Omental fat pad (tissue), 3 donors: ENCODE measurements at regions not wholly inside any gene's neighbourhood (a gene's known extent, or its start where the extent isn't known, plus 50 kb on each side); places are given as distances from the start of the nearest gene placed in this dataset.

Experiments
- ATAC-seq: fragments of 150-250 bp; one replicate; pipeline ENCODE4 v1.9.1; 2016; ENCODE audit warnings: mild to moderate bottlenecking, moderate library complexity; ENCODE audit not compliant: low FRiP score
- DNase-seq: peaks from one replicate; pipeline ENCODE4 v3.0.0-alpha.2; 2019; ENCODE audit warnings: low spot score
- TF ChIP-seq, protein P1 (sequence below), 3 donors: fragments of 450-650 bp; IDR thresholded peaks; one replicate each; pipeline ENCODE4 v1.5.1; 2016 to 2017; ENCODE audit warnings: antibody characterized with exemption in 3 of 3, mild to moderate bottlenecking in 3 of 3, moderate library complexity in 2 of 3

GRCh38 chr17:37830151-37830993 lies 85.5 kb upstream of the HNF1B start:
- no peak for DNase-seq

GRCh38 chr17:37829592-37830123 lies 84.8 kb upstream of the HNF1B start:
- DNase-seq, result no peak
- TF ChIP-seq, protein P1, sequence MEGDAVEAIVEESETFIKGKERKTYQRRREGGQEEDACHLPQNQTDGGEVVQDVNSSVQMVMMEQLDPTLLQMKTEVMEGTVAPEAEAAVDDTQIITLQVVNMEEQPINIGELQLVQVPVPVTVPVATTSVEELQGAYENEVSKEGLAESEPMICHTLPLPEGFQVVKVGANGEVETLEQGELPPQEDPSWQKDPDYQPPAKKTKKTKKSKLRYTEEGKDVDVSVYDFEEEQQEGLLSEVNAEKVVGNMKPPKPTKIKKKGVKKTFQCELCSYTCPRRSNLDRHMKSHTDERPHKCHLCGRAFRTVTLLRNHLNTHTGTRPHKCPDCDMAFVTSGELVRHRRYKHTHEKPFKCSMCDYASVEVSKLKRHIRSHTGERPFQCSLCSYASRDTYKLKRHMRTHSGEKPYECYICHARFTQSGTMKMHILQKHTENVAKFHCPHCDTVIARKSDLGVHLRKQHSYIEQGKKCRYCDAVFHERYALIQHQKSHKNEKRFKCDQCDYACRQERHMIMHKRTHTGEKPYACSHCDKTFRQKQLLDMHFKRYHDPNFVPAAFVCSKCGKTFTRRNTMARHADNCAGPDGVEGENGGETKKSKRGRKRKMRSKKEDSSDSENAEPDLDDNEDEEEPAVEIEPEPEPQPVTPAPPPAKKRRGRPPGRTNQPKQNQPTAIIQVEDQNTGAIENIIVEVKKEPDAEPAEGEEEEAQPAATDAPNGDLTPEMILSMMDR (IDR thresholded peaks at IDR 0.05), result no peak
- no peak for ATAC-seq

More at GRCh38 chr17:37830151-37830993, 85.5 kb upstream of the HNF1B start:
- ATAC-seq, result no peak
- TF ChIP-seq, protein P1 (IDR thresholded peaks at IDR 0.05), result no peak

DNA sequence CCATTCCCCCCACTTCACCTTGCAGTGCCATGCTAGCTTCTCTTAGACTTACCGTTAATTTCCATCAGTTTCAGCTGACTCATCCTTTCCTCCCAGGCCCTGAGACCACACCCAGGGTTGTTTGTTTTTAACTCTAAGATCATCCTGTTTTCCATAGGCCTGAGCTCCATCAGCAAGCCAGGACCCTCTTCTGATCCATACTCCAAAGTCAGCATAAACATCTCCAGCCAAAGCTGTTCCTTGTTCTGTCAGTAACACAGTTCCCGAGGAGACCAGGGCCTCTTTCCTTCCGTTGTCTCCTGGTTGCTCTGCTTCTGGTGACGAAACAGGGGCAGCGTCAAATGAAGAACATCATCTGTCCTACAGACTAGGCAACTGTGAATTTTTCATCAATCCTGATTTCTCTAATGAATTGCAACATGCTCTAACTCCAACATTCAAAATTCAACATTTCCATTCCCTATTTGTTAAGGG lies 83.8 kb upstream of the HNF1B start:
- ATAC-seq (no peak), DNase-seq (no peak)
- TF ChIP-seq, protein P1 (IDR thresholded peaks at IDR 0.05), result no peak

DNA sequence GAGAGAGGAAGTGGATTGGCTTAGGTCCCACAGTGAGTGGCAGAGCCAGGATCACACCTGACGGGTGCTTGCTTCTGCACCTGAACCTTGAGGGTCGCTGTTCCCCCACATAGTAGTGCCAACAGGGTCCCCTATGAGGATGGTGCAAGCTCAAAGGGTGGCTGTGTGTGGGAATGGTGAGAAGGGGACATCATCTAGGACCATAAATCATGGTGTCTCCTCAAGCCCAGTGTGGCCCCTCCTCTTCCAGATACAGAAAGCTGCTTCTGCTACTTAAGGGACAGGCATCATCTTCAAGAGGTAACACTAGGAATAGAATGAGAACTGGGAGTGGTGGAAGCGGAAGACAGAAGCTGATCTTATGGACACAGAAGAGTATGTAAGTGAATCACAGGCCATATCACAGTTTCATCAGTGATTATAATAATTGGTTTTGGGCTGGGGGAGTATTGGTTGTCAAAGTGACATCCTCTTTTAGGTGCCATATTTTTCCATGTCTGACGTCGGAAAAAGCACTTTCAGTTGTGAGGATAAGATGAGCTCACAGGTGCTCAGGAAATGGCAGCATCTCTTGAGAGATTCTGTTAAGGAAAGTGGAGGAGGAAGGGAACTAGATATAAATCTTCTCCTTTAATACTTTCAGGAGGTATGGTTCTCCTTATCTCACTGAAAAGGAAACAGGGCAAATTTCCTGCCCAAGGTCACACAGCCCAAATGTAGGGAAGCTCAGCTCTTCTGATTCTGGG lies 83.2 kb upstream of the HNF1B start:
- DNase-seq, result no peak
- no peak for ATAC-seq
- TF ChIP-seq, protein P1 (IDR thresholded peaks at IDR 0.05), result no peak

DNA sequence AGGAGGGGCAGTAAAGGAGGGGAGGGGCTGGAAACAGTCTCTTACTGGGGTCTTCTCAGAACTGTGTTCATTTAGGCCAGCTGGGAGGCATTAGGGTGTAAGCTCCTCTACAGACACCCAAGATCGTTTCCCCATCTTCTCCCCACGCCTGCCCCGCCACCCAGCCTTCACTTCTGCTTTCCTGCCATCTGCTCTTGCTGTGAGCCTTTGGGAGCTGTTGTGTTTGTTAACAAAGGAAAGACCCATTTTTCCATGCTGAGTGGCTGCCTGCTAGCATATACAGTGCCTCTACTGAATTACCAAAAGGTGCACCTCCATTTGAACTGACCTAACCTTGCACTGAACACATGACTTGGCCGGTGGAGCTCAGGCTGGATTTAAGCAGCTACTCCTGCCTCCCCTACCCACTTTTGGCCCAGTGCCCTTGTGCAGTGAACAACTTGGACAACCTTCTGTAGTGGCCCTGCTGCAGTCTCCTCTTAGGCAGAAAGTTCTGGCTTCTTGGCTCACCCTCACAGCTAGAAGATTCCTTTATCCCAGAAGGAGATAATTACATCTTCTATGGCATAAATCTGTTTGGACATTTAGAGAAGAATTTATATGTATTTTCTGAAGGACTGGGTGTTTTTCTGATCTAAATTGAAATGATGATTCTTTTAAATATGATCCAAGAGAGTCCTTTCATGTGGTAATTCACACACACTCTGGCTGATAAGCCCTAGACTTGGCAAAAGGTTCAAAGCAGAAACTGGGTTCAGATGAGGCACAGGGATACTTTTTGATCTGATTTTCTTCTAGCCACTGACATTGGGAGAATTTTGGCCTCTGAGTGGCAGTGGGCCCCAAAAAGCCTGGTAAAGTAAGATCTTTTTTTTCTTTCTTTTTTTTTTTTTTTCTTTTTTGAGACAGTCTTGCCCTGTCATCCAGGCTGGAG lies 81.9 kb upstream of the HNF1B start:
- ATAC-seq, result peak; percentile 39
- TF ChIP-seq, protein P1 (IDR thresholded peaks at IDR 0.05), result no peak

GRCh38 chr17:37825851-37826250 lies 81.0 kb upstream of the HNF1B start:
- no peak for ATAC-seq
- no peak for DNase-seq
- TF ChIP-seq, protein P1 (IDR thresholded peaks at IDR 0.05), result no peak

More for the DNA sequence above, 81.9 kb upstream of the HNF1B start:
- no peak for DNase-seq
